ENCODE measurements at regions not wholly inside any gene's neighbourhood (a gene's known extent, or its start where the extent isn't known, plus 50 kb on each side); places are given as distances from the start of the nearest gene placed in this dataset.

- no peak for TF ChIP-seq CTCF (IDR thresholded peaks at IDR 0.05; ENCODE audit: poor library complexity, severe bottlenecking)
- no peak for TF ChIP-seq RAD21 (conservative IDR thresholded peaks at IDR 0.05)
- no peak for TF ChIP-seq EZH2 (IDR thresholded peaks at IDR 0.05; ENCODE audit: borderline replicate concordance, insufficient read depth, low read length, poor library complexity, severe bottlenecking)
- no peak for TF ChIP-seq REST (IDR thresholded peaks at IDR 0.05; ENCODE audit: borderline replicate concordance)
- TF ChIP-seq MXI1 (conservative IDR thresholded peaks at IDR 0.05; ENCODE audit: poor library complexity, severe bottlenecking) = no peak
- no peak for TF ChIP-seq SMC3 (conservative IDR thresholded peaks at IDR 0.05; ENCODE audit: poor library complexity)
- TF ChIP-seq EP300 (conservative IDR thresholded peaks at IDR 0.05; ENCODE audit: poor library complexity, severe bottlenecking) = no peak
- TF ChIP-seq TAF1 (IDR thresholded peaks at IDR 0.05; ENCODE audit: low read depth) = no peak
- TF ChIP-seq POLR2AphosphoS5 (IDR thresholded peaks at IDR 0.05) = no peak
Observed at GRCh38 chr6:4264601-4265000, 129.2 kb upstream of the ECI2 start.
